HG02938 (cell line): ENCODE measurements at regions not wholly inside any gene's neighbourhood (a gene's known extent, or its start where the extent isn't known, plus 50 kb on each side); places are given as distances from the start of the nearest gene placed in this dataset.

ENCODE experiments used
- ATAC-seq: cut with Tn5 transposase; IDR thresholded peaks from one replicate; pipeline ENCODE4 v1.9.1; 2021; ENCODE audit warnings: mild to moderate bottlenecking, moderate library complexity; ENCODE audit not compliant: unreplicated experiment

GRCh38 chr1:118254491-118255425, 69.7 kb upstream of the SPAG17 start:
- ATAC-seq, result no peak

DNA sequence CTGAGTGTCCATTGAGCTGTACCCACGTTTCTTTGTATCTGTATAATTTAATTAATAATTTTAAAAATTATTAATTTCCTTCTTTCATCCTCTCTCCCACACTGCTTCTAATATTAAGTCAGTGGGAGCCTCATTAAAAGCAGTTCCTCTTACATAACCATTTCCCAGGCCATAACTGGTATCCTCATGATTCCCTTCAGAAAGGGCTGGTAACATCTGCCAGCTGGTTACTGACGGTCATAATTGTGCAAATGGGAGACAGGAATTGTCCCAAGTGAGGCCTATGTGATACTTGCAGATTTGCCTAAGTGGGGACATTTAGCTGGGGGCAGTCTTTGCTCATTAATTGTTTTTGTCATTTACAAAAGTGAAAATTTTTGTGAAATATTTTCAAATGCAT, 69.0 kb upstream of the SPAG17 start:
- no peak for ATAC-seq

DNA sequence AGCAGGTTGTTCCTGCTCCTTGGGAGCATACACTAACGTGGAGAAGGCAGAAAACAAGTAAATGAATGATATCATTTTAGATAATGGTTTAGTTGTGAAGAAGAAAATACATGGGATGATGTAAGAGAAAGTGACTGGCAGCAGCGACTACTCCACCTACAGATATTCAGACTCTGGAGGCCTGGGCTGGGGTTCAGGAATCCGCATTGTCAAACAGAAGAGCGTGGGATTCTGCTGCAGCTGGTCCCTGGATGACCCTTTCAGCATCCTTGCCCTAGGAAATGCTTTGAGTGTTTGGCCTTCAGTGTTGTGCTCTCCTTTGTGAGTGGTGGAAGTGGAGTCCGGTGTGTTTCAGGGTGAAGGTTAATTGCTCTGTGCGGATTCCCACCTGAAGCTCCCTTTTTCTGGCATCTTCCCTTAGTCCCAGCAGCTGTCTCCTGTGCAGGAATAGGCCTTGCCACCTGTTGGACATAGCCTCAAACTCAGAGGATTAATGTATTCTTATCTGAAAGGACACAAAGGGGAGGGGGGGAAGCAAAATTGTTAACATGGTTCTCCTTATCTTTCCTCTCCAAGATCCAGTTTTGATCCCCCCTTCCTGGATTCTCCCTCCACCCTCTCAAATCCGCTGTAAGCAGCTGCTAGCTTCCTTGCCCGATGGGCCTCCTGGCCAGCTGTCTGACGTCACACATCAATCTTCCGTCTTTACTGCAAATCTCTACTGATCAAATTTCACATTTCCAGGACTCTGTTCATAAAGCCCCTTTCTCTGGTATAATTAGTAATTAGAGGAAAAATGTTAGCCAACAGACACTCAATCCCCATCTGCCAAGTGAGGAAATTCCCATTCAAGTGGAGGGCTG, 68.3 kb upstream of the SPAG17 start:
- ATAC-seq, result no peak

- ATAC-seq, result no peak
Measured at GRCh38 chr1:118252624-118253023, 67.6 kb upstream of the SPAG17 start.

GRCh38 chr1:118250232-118250631, 65.2 kb upstream of the SPAG17 start:
- ATAC-seq, result no peak

GRCh38 chr1:118249641-118250040, 64.6 kb upstream of the SPAG17 start:
- no peak for ATAC-seq

GRCh38 chr1:118247593-118247992, 62.6 kb upstream of the SPAG17 start:
- ATAC-seq, result no peak

DNA sequence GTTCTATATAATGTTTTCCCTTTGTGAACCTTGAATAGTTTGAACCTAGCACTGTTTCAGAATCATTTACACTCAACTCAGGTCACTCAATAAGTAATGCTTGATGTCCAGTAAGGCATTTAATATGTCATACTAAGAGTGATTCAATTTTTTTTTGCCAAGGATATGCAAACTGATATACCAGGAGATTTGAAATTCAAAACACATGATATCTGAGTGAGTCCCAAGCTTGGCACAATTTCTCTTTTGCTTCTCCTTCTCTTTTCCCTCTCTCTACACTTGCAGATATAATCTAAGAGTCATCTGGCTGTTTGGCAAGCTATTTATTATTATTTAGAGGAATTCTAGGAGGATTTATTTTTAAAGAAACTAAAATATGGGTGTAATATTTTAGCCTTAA, 61.6 kb upstream of the SPAG17 start:
- ATAC-seq, result no peak

- no peak for ATAC-seq
Measured at GRCh38 chr1:118244194-118244593, 59.2 kb upstream of the SPAG17 start.

GRCh38 chr1:118243269-118243668, 58.2 kb upstream of the SPAG17 start:
- no peak for ATAC-seq
